GM21717 (cell line): ENCODE measurements at regions not wholly inside any gene's neighbourhood (a gene's known extent, or its start where the extent isn't known, plus 50 kb on each side); places are given as distances from the start of the nearest gene placed in this dataset.

Experiments
- ATAC-seq: cut with Tn5 transposase; IDR thresholded peaks from one replicate; pipeline ENCODE4 v1.9.1; 2021; ENCODE audit warnings: mild to moderate bottlenecking, moderate library complexity; ENCODE audit not compliant: unreplicated experiment

DNA sequence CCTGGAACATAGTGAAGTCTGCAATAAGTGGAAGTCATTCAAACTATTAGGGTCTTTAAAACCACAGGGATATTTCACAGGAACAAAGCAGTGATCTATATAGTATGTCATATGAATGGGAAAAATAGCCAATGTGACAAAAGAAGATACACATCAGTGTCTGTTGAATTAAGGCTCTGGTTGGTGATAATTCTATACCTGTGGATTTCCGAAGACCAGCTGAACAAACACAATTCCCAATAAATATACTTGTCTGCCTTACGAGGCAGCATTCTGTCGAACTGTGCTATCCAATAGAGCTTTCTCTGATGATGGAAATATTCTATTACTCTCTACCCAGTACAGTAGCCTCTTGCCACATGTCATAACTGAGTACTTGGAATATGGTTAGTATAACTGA, 55.9 kb upstream of the CAV2 start:
- no peak for ATAC-seq

DNA sequence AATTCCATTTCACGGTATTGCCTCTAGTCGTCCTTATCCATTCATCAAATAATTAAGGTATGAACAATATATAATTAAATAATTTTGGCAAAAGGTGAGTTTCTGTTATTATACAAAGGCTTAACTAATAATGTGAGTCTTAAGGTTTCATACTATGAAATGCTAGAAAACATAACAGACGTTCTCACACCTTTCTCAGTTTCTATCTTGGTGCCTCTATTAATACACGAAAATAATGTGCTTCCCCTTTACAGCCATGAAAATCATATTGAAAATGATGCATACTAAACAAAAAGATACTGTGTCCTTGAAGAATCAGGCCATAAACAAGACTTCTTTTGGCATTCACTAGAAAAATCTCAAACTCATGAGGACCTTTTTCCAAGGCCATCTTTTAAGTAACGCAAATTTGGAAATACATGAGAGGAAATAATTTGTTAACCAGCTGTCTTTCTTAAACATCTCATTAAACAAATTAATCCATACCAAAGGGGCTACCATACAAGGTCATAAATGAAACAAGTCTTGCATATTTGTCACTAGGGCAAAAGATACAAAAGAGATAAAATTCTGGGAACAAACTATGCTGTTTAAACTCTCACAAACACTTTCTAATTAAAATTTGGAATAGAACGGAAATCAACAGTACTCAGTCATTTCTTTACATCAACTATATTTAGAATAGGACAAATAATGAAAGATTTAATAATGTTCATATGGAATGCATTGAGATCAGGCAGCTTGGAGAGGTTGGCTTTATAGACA, 53.9 kb upstream of the CAV2 start:
- peak; percentile 75 for ATAC-seq

DNA sequence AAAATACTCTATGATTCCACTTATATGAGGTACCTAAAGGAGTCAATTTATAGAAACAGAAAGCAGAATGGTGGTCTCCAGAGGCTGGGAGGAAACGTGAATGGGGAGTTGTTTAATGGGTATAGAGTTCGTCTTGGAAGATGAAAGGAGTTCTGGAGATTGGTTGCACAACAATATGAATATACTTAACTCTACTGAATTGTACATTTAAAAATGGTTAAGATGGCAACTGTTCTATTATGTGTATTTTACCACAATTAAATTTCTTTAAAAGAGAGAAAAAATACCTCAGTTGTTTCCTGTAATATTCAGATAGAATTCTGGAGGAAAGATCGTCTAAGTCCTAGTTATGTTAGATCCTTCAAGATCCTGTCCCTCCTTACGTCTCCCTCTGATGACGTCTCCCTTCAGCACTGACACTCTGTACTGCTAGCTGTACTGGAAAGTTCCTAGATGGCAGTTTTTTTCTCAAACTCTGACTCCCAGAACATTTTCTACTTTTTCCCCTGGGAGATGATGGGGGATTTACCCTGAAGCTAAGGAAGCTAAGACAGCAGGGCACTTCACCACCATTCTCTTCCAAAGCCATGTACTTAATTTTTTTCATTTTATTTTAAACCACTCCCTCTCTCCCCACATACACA, 53.2 kb upstream of the CAV2 start:
- ATAC-seq, result no peak

DNA sequence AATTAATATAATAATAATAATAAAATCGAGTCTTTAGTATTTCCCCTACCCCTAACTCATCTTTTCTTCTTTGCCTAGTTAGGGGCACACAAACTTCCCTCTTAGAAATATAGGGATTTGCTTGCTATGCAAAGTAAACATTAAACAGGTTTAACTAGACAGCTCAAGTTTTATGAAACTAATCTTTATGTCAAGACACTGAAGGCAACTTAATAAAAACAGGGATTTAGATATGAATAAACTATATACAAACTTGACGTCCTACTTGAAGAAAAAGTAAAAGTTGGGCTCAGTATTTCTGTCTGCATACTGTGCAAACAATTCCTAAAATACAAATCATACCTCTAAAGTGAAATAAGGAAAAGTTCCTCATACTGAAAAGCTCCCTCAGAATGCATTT, 52.1 kb upstream of the CAV2 start:
- no peak for ATAC-seq

DNA sequence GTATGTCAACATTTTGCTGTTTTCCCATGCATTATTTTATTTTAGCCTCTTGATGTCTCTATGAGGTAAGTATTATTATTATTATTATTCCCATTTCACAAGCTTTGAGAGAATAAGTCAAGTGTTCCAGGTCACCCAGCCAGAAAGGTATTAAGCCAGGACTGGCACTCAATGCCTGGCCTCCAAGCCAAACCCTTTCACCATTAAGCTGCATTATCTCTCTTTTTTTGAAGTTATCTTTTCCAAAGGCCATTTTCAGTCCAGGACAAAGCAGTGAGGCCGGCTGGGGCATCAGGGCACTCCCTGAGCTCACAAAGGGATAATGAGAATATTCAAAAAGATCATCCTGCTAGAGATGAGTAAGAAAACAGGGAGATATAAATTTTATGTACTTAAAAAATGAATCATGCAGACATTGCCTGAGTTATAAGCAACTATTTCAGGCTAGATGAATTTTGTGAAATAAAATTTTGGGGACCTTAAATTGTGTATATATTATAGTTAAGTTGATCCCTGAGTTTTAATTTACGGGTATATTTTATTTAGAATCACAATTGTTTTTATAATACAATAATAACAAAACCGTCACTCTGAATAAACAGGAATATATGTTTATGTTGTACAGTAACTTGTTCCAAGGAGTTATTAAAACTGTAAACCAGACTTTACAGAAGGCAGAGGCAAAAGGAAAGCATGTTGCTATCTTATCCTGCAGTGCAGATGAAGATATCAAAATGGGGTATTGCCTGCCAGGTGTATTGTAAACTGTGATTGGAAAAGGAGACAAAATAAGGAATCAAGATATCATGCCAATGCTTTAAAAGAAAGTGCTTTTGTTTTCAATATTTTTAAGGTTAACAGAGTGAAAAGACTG, 51.3 kb upstream of the CAV2 start:
- ATAC-seq, result no peak

DNA sequence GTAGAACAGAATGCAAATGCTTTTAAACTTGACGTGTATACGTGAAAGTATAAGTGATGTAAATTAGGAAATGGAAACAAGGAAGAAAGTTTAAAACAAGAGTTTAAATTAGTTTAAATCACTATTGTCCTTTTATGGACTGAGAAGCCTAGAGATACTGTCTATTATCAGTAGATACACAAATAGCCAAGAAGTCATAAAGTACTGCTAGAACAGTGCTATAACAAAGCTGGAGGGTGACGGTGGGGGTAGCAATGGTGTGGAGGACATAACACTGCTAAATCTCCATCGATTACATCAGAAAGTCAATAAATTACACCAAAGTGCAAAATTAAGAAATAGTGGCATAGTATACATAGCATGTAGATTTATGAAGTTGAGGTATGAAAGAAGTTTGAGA, 50.1 kb upstream of the CAV2 start:
- ATAC-seq, result no peak
